B cell (primary cell): ENCODE measurements at regions not wholly inside any gene's neighbourhood (a gene's known extent, or its start where the extent isn't known, plus 50 kb on each side); places are given as distances from the start of the nearest gene placed in this dataset.

ENCODE experiments used
- ATAC-seq: fragments of 200-7000 bp; cut with Tn5 transposase; one replicate; pipeline ENCODE4 v1.10.0; 2021; ENCODE audit warnings: low read depth, mild to moderate bottlenecking, moderate number of reproducible peaks, moderate library complexity
- CTCF ChIA-PET: fragments of 350-600 bp; sonication (Branson Sonifier 250); formaldehyde crosslinking; loops from one replicate; lab custom pipeline; 2021; ENCODE audit warnings: antibody characterized with exemption, inconsistent platforms; lab: Charles Lee
- POLR2A ChIA-PET: fragments of 350-600 bp; sonication (Branson Sonifier 250); formaldehyde crosslinking; loops from one replicate; lab custom pipeline; 2021; ENCODE audit warnings: antibody characterized with exemption; lab: Charles Lee
- DNase-seq: peaks from one replicate; pipeline ENCODE4 v3.0.0; 2013
- H2AFZ ChIP-seq: 2 replicates; pipeline ENCODE4 v1.6.1; 2012; ENCODE audit warnings: mild to moderate bottlenecking, low read depth, low read length; ENCODE audit not compliant: insufficient read depth, poor library complexity, severe bottlenecking
- H3K27ac ChIP-seq, 2 donors: 1 replicate in 1 of 2; 2 replicates in 1 of 2; pipeline ENCODE4 v1.5.1; 2012 to 2013; ENCODE audit warnings: low read length in 2 of 2, mild to moderate bottlenecking in 2 of 2, moderate library complexity in 1 of 2
- H3K27me3 ChIP-seq, 4 experiments: fragments of 200-600 bp in 1 of 4; sonication (generic) in 1 of 4; replicated peaks in 1 of 4; 1 replicate in 2 of 4; 2 replicates in 2 of 4; pipeline versions ENCODE4 v1.6.1 to v1.7.0; 2013 to 2016; ENCODE audit warnings: low read length in 3 of 4, mild to moderate bottlenecking in 2 of 4, mixed read lengths in 1 of 4, moderate library complexity in 1 of 4; ENCODE audit not compliant: insufficient read depth in 4 of 4, control insufficient read depth in 3 of 4; ENCODE audit errors: control extremely low read depth in 1 of 4
- H3K36me3 ChIP-seq, 2 experiments: replicated peaks in 1 of 2; 1 replicate in 1 of 2; 2 replicates in 1 of 2; pipeline versions ENCODE4 v1.6.1 to v1.7.1; 2013; ENCODE audit warnings: low read length in 1 of 2; ENCODE audit not compliant: insufficient read depth in 2 of 2, control insufficient read depth in 1 of 2; ENCODE audit errors: control extremely low read depth in 1 of 2, extremely low read depth in 1 of 2
- H3K4me1 ChIP-seq, 2 donors: fragments of 200-600 bp in 1 of 2; sonication (generic) in 1 of 2; 1 replicate in 1 of 2; 2 replicates in 1 of 2; pipeline versions ENCODE4 v1.5.1 to v1.6.1; 2013 to 2017; ENCODE audit warnings: low read length in 2 of 2; ENCODE audit not compliant: control insufficient read depth in 2 of 2, insufficient read depth in 2 of 2
- H3K4me2 ChIP-seq: replicated peaks from 2 replicates; pipeline ENCODE3; 2012; ENCODE audit warnings: mild to moderate bottlenecking, low read depth, low read length; ENCODE audit not compliant: poor library complexity, severe bottlenecking
- H3K4me3 ChIP-seq, 5 experiments: fragments of 200-600 bp in 1 of 5; sonication (generic) in 1 of 5; 1 replicate in 3 of 5; 2 replicates in 2 of 5; pipeline versions ENCODE4 v1.5.1 to v1.7.0; 2011 to 2016; ENCODE audit warnings: low read length in 4 of 5, mild to moderate bottlenecking in 4 of 5, low read depth in 2 of 5, control low read depth in 1 of 5, moderate library complexity in 1 of 5; ENCODE audit not compliant: insufficient read depth in 1 of 5; ENCODE audit errors: control extremely low read depth in 1 of 5, extremely low read depth in 1 of 5
- H3K79me2 ChIP-seq: fragments of 200-600 bp; sonication (generic); one replicate; pipeline ENCODE4 v1.6.0; 2016; ENCODE audit warnings: low read length; ENCODE audit not compliant: control insufficient read depth, insufficient read depth
- H3K9ac ChIP-seq: fragments of 200-600 bp; sonication (generic); 2 replicates; pipeline ENCODE4 v1.6.1; 2017; ENCODE audit warnings: mild to moderate bottlenecking, low read length, moderate library complexity
- H3K9me3 ChIP-seq, 3 donors: one replicate each; pipeline versions ENCODE4 v1.6.1 to v1.7.1; 2013; ENCODE audit warnings: low read length in 2 of 3; ENCODE audit not compliant: control insufficient read depth in 2 of 3, insufficient read depth in 1 of 3; ENCODE audit errors: control extremely low read depth in 1 of 3
- H4K20me1 ChIP-seq: 2 replicates; pipeline ENCODE4 v1.6.0; 2012; ENCODE audit warnings: mild to moderate bottlenecking, low read length; ENCODE audit not compliant: insufficient read depth, control insufficient read depth, poor library complexity, severe bottlenecking
- H3K27ac Mint-ChIP-seq: one replicate; pipeline ENCODE4 v1.8.0; 2021; ENCODE audit warnings: mixed read lengths
- H3K27me3 Mint-ChIP-seq: one replicate; pipeline ENCODE4 v1.8.0; 2021; ENCODE audit warnings: mixed read lengths
- H3K4me1 Mint-ChIP-seq: one replicate; pipeline ENCODE4 v1.8.0; 2021; ENCODE audit warnings: mixed read lengths
- H3K4me3 Mint-ChIP-seq: one replicate; pipeline ENCODE4 v1.8.0; 2021; ENCODE audit warnings: mixed read lengths
- H3K9me3 Mint-ChIP-seq: one replicate; pipeline ENCODE4 v1.8.0; 2022; ENCODE audit warnings: mixed read lengths; ENCODE audit not compliant: insufficient read depth
- EZH2 ChIP-seq: IDR thresholded peaks from 2 replicates; pipeline ENCODE4 v1.6.1; 2012; ENCODE audit warnings: borderline replicate concordance, low read depth, mild to moderate bottlenecking, moderate library complexity, low read length; ENCODE audit not compliant: insufficient read depth, poor library complexity, severe bottlenecking
- WGBS: methylation state at CpG from one replicate; pipeline ENCODE4 v1.1.5; 2013; ENCODE audit warnings: missing lambda C conversion rate; ENCODE audit not compliant: insufficient coverage; 5-methylcytosine and 5-hydroxymethylcytosine counted together
- intact Hi-C: fragments of 100-400 bp; cut with micrococcal nuclease; formaldehyde crosslinking; loops from one replicate; pipeline ENCODE4 v1.10.0; 2022
- TF ChIP-seq, protein P1 (sequence below): fragments of 200-600 bp; IDR thresholded peaks from one replicate; pipeline ENCODE4 v1.8.0; 2022; ENCODE audit warnings: antibody characterized with exemption, mild to moderate bottlenecking

DNA sequence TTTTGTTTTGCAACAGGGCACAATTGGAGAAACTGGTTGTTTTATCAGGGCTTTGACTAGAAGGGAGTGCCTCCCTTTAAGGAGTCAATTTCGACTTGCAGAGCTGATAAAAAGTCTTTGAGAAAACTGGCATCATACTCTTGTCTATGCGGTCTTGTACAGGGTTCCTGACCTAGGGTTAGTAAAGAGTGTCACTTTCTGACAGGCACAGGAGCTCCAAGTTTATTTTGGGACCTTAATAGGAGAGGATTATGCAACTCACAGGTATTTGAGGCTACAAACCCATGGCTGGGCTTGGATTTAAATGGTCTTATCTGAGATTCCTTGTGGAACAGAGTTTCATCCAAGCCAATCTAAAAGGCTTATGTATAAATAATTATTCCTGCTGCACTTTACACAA, 365.4 kb downstream of the HTR1B start:
- no peak overlapping the region for H3K4me3 ChIP-seq
- peaks cover 0 to 3% (median 0%) of the 10 kb centered on the region in 3 donors for H3K9me3 ChIP-seq
- intact Hi-C loops = no loop called here
- CTCF ChIA-PET = no interaction called here
- H3K36me3 ChIP-seq = no peaks in the 10 kb centered on the region
- H3K4me1 ChIP-seq = no peaks in the 10 kb centered on the region
- no peak overlapping the region for H3K4me2 ChIP-seq
- Mint-ChIP-seq H3K4me1 (no peaks in the 10 kb centered on the region), H3K27me3 (no peaks in the 10 kb centered on the region), H3K9me3 (no peaks in the 10 kb centered on the region), H3K4me3 (no peak overlapping the region), H3K27ac (no peak overlapping the region)
- POLR2A ChIA-PET = no interaction called here
- H3K27ac ChIP-seq = no peak overlapping the region
- DNase-seq = no peak
- 57% methylated on average over 2 of the region's 2 CpGs for WGBS
- H3K27me3 ChIP-seq = no peaks in the 10 kb centered on the region
- H3K79me2 ChIP-seq = no peaks in the 10 kb centered on the region
- no peak for ATAC-seq
- no peaks in the 10 kb centered on the region for H4K20me1 ChIP-seq
- no peak for TF ChIP-seq EZH2
- H3K9ac ChIP-seq = no peak overlapping the region
- H2AFZ ChIP-seq = no peak overlapping the region

DNA sequence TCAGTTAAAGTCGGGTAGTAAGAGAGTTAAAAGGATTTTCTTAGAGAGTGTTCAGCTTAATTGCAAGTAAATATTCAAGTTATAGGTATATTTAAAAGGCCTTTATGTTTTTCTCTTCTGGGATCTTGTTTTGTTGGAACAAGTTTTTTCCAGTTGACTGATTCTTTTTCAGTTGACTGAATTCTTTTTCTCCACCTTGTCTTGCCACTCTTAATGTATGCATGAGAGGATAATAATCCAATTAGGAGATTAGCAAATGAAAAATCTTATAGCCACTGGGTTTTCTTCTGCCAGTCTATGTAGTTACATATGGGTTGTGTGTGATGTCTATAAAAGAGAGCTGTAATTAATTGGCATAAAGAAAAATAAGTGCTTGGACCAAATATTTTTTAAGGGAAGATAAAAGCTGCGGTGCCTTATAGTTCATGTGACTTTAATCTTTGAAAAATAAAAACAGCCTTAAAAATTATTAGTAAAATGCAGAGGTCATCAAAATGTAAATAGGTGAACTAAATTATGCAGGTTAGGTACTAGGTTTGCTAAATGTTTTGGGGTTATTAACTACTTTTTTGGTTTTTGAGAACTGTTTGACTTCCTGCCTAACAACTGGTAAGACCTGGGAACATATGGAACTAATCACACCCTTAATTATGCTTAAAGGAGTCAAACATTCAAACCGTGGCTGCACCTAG, 367.2 kb downstream of the HTR1B start:
- Histone ChIP-seq H3K4me3 (no peak overlapping the region), H3K9ac (no peak overlapping the region), H2AFZ (no peak overlapping the region), H3K79me2 (no peaks in the 10 kb centered on the region), H3K36me3 (no peaks in the 10 kb centered on the region), H3K27ac (no peak overlapping the region), H3K4me1 (no peaks in the 10 kb centered on the region), H3K27me3 (no peaks in the 10 kb centered on the region), H3K4me2 (no peak overlapping the region), H4K20me1 (no peaks in the 10 kb centered on the region), H3K9me3 (peaks cover 0 to 3% (median 0%) of the 10 kb centered on the region in 3 donors)
- POLR2A ChIA-PET = no interaction called here
- no peaks in the 10 kb centered on the region for H3K9me3 Mint-ChIP-seq
- DNase-seq = no peak
- H3K27ac Mint-ChIP-seq = no peak overlapping the region
- H3K4me3 Mint-ChIP-seq = no peak overlapping the region
- TF ChIP-seq, protein P1, sequence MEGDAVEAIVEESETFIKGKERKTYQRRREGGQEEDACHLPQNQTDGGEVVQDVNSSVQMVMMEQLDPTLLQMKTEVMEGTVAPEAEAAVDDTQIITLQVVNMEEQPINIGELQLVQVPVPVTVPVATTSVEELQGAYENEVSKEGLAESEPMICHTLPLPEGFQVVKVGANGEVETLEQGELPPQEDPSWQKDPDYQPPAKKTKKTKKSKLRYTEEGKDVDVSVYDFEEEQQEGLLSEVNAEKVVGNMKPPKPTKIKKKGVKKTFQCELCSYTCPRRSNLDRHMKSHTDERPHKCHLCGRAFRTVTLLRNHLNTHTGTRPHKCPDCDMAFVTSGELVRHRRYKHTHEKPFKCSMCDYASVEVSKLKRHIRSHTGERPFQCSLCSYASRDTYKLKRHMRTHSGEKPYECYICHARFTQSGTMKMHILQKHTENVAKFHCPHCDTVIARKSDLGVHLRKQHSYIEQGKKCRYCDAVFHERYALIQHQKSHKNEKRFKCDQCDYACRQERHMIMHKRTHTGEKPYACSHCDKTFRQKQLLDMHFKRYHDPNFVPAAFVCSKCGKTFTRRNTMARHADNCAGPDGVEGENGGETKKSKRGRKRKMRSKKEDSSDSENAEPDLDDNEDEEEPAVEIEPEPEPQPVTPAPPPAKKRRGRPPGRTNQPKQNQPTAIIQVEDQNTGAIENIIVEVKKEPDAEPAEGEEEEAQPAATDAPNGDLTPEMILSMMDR = no peak
- intact Hi-C loops = no loop called here
- no peaks in the 10 kb centered on the region for H3K27me3 Mint-ChIP-seq
- no peak for ATAC-seq
- no peaks in the 10 kb centered on the region for H3K4me1 Mint-ChIP-seq
- WGBS = no CpG with 5 or more reads among the region's 3 CpGs
- CTCF ChIA-PET = no interaction called here
